ENCODE measurements at regions not wholly inside any gene's neighbourhood (a gene's known extent, or its start where the extent isn't known, plus 50 kb on each side); places are given as distances from the start of the nearest gene placed in this dataset.

GRCh38 chr3:127464642-127465041 lies 125.9 kb downstream of the TPRA1 start:
- peaks cover 15 to 57% of the 10 kb centered on the region in 2 experiments for H3K27me3 ChIP-seq (ENCODE audit: control insufficient read depth in 1 of 2, insufficient read depth in 1 of 2, low read length in 2 of 2)
- H2BK12ac ChIP-seq (ENCODE audit: low read length in 2 of 2): no peak overlapping the region
- H2AK5ac ChIP-seq (ENCODE audit: low read length, severe bottlenecking): no peak overlapping the region
- no peaks in the 10 kb centered on the region for H3K4me1 ChIP-seq (ENCODE audit: control insufficient read depth, insufficient read depth, low read depth, low read length)
- H2BK15ac ChIP-seq (ENCODE audit: low read depth, poor library complexity, severe bottlenecking): no peak overlapping the region
- no peak overlapping the region for H3K14ac ChIP-seq (ENCODE audit: low read length in 2 of 2)
- H3K18ac ChIP-seq (ENCODE audit: low read depth in 1 of 2, low read length in 2 of 2): no peak overlapping the region
- no peak overlapping the region for H2BK5ac ChIP-seq (ENCODE audit: low read depth, low read length, poor library complexity, severe bottlenecking)
- DNase-seq: no peak
- no peaks in the 10 kb centered on the region for H3K79me1 ChIP-seq (replicated peaks; ENCODE audit: low read length, poor library complexity, severe bottlenecking)
- H3K27ac ChIP-seq (ENCODE audit: low read length, poor library complexity, severe bottlenecking): no peak overlapping the region
- H3K23ac ChIP-seq (ENCODE audit: low read length in 2 of 2): no peak overlapping the region
- no peak overlapping the region for H2AFZ ChIP-seq (ENCODE audit: low read depth, low read length)
- 67% methylated on average over 7 of the region's 7 CpGs for WGBS
- no peak overlapping the region for H3K4ac ChIP-seq (ENCODE audit: low read depth in 1 of 2, low read length in 2 of 2)
- H3K9ac ChIP-seq (ENCODE audit: low read length): no peak overlapping the region
- H3K36me3 ChIP-seq (ENCODE audit: control insufficient read depth in 1 of 2, insufficient read depth in 2 of 2, low read depth in 1 of 2, low read length in 2 of 2): no peaks in the 10 kb centered on the region
- no peak overlapping the region for H4K91ac ChIP-seq (ENCODE audit: low read length)
- no peaks in the 10 kb centered on the region for H3K9me3 ChIP-seq (ENCODE audit: control insufficient read depth, low read length)
- H2BK120ac ChIP-seq (ENCODE audit: low read depth, low read length): no peak overlapping the region
- H4K8ac ChIP-seq (ENCODE audit: low read length): no peak overlapping the region
- H3K4me2 ChIP-seq (ENCODE audit: low read length, poor library complexity, severe bottlenecking): no peak overlapping the region
- no peak overlapping the region for H3K4me3 ChIP-seq (ENCODE audit: insufficient read depth in 1 of 2, low read depth in 1 of 2, low read length in 2 of 2)

- no peak overlapping the region for H2BK120ac ChIP-seq (ENCODE audit: low read depth, low read length)
- 82% methylated on average over 8 of the region's 8 CpGs for WGBS
- no peak overlapping the region for H3K4me3 ChIP-seq (ENCODE audit: insufficient read depth in 1 of 2, low read depth in 1 of 2, low read length in 2 of 2)
These were observed 128.3 kb downstream of the TPRA1 start for GRCh38 chr3:127462111-127462655.

GRCh38 chr3:127461286-127461910 lies 129.1 kb downstream of the TPRA1 start:
- H3K4me2 ChIP-seq (ENCODE audit: low read length, poor library complexity, severe bottlenecking): no peak overlapping the region
- H2BK15ac ChIP-seq (ENCODE audit: low read depth, poor library complexity, severe bottlenecking): no peak overlapping the region
- H3K14ac ChIP-seq (ENCODE audit: low read length in 2 of 2): no peak overlapping the region
- H3K36me3 ChIP-seq (ENCODE audit: control insufficient read depth in 1 of 2, insufficient read depth in 2 of 2, low read depth in 1 of 2, low read length in 2 of 2): no peaks in the 10 kb centered on the region
- H3K4me3 ChIP-seq (ENCODE audit: insufficient read depth in 1 of 2, low read depth in 1 of 2, low read length in 2 of 2): no peak overlapping the region
- H3K23ac ChIP-seq (ENCODE audit: low read length in 2 of 2): no peak overlapping the region
- WGBS: 84% methylated on average over 9 of the region's 10 CpGs
- no peak overlapping the region for H3K9ac ChIP-seq (ENCODE audit: low read length)
- no peak overlapping the region for H2AK5ac ChIP-seq (ENCODE audit: low read length, severe bottlenecking)
- H2BK12ac ChIP-seq (ENCODE audit: low read length in 2 of 2): no peak overlapping the region
- no peak overlapping the region for H3K4ac ChIP-seq (ENCODE audit: low read depth in 1 of 2, low read length in 2 of 2)
- no peak overlapping the region for H2BK5ac ChIP-seq (ENCODE audit: low read depth, low read length, poor library complexity, severe bottlenecking)
- peaks cover 34 to 59% of the 10 kb centered on the region in 2 experiments for H3K27me3 ChIP-seq (ENCODE audit: control insufficient read depth in 1 of 2, insufficient read depth in 1 of 2, low read length in 2 of 2)
- no peaks in the 10 kb centered on the region for H3K9me3 ChIP-seq (ENCODE audit: control insufficient read depth, low read length)
- peaks cover 9% of the 10 kb centered on the region for H3K4me1 ChIP-seq (ENCODE audit: control insufficient read depth, insufficient read depth, low read depth, low read length)
- H3K79me1 ChIP-seq (replicated peaks; ENCODE audit: low read length, poor library complexity, severe bottlenecking): no peaks in the 10 kb centered on the region
- no peak overlapping the region for H4K91ac ChIP-seq (ENCODE audit: low read length)
- no peak overlapping the region for H2BK120ac ChIP-seq (ENCODE audit: low read depth, low read length)
- H3K27ac ChIP-seq (ENCODE audit: low read length, poor library complexity, severe bottlenecking): no peak overlapping the region
- H3K18ac ChIP-seq (ENCODE audit: low read depth in 1 of 2, low read length in 2 of 2): no peak overlapping the region
- H2AFZ ChIP-seq (ENCODE audit: low read depth, low read length): no peak overlapping the region
- no peak for DNase-seq
- H4K8ac ChIP-seq (ENCODE audit: low read length): no peak overlapping the region

More at GRCh38 chr3:127462111-127462655, 128.3 kb downstream of the TPRA1 start:
- Histone ChIP-seq H3K27me3 (ENCODE audit: control insufficient read depth in 1 of 2, insufficient read depth in 1 of 2, low read length in 2 of 2) (peaks cover 34 to 64% of the 10 kb centered on the region in 2 experiments), H2BK5ac (ENCODE audit: low read depth, low read length, poor library complexity, severe bottlenecking) (no peak overlapping the region), H3K14ac (ENCODE audit: low read length in 2 of 2) (no peak overlapping the region), H4K8ac (ENCODE audit: low read length) (no peak overlapping the region), H3K23ac (ENCODE audit: low read length in 2 of 2) (no peak overlapping the region), H3K27ac (ENCODE audit: low read length, poor library complexity, severe bottlenecking) (no peak overlapping the region), H3K4me2 (ENCODE audit: low read length, poor library complexity, severe bottlenecking) (no peak overlapping the region), H2AK5ac (ENCODE audit: low read length, severe bottlenecking) (no peak overlapping the region), H4K91ac (ENCODE audit: low read length) (no peak overlapping the region), H3K9ac (ENCODE audit: low read length) (no peak overlapping the region), H3K36me3 (ENCODE audit: control insufficient read depth in 1 of 2, insufficient read depth in 2 of 2, low read depth in 1 of 2, low read length in 2 of 2) (no peaks in the 10 kb centered on the region), H2BK15ac (ENCODE audit: low read depth, poor library complexity, severe bottlenecking) (no peak overlapping the region), H2BK12ac (ENCODE audit: low read length in 2 of 2) (no peak overlapping the region), H3K18ac (ENCODE audit: low read depth in 1 of 2, low read length in 2 of 2) (no peak overlapping the region), H3K4ac (ENCODE audit: low read depth in 1 of 2, low read length in 2 of 2) (no peak overlapping the region), H3K9me3 (ENCODE audit: control insufficient read depth, low read length) (no peaks in the 10 kb centered on the region), H2AFZ (ENCODE audit: low read depth, low read length) (no peak overlapping the region), H3K79me1 (replicated peaks; ENCODE audit: low read length, poor library complexity, severe bottlenecking) (no peaks in the 10 kb centered on the region), H3K4me1 (ENCODE audit: control insufficient read depth, insufficient read depth, low read depth, low read length) (peaks cover under 1% of the 10 kb centered on the region)
- no peak for DNase-seq

GRCh38 chr3:127459891-127460290 lies 130.6 kb downstream of the TPRA1 start:
- Histone ChIP-seq H3K9ac (ENCODE audit: low read length) (no peak overlapping the region), H2BK12ac (ENCODE audit: low read length in 2 of 2) (no peak overlapping the region), H3K36me3 (ENCODE audit: control insufficient read depth in 1 of 2, insufficient read depth in 2 of 2, low read depth in 1 of 2, low read length in 2 of 2) (no peaks in the 10 kb centered on the region), H2AK5ac (ENCODE audit: low read length, severe bottlenecking) (no peak overlapping the region), H3K18ac (ENCODE audit: low read depth in 1 of 2, low read length in 2 of 2) (no peak overlapping the region), H3K9me3 (ENCODE audit: control insufficient read depth, low read length) (no peaks in the 10 kb centered on the region), H2BK5ac (ENCODE audit: low read depth, low read length, poor library complexity, severe bottlenecking) (no peak overlapping the region), H2BK120ac (ENCODE audit: low read depth, low read length) (no peak overlapping the region), H3K4ac (ENCODE audit: low read depth in 1 of 2, low read length in 2 of 2) (no peak overlapping the region), H3K14ac (ENCODE audit: low read length in 2 of 2) (no peak overlapping the region), H3K27ac (ENCODE audit: low read length, poor library complexity, severe bottlenecking) (no peak overlapping the region), H2BK15ac (ENCODE audit: low read depth, poor library complexity, severe bottlenecking) (no peak overlapping the region), H2AFZ (ENCODE audit: low read depth, low read length) (no peak overlapping the region), H3K27me3 (ENCODE audit: control insufficient read depth in 1 of 2, insufficient read depth in 1 of 2, low read length in 2 of 2) (peaks cover 44 to 54% of the 10 kb centered on the region in 2 experiments), H4K8ac (ENCODE audit: low read length) (no peak overlapping the region), H3K79me1 (replicated peaks; ENCODE audit: low read length, poor library complexity, severe bottlenecking) (no peaks in the 10 kb centered on the region), H3K23ac (ENCODE audit: low read length in 2 of 2) (no peak overlapping the region), H4K91ac (ENCODE audit: low read length) (no peak overlapping the region), H3K4me2 (ENCODE audit: low read length, poor library complexity, severe bottlenecking) (no peak overlapping the region), H3K4me1 (ENCODE audit: control insufficient read depth, insufficient read depth, low read depth, low read length) (peaks cover 18% of the 10 kb centered on the region), H3K4me3 (ENCODE audit: insufficient read depth in 1 of 2, low read depth in 1 of 2, low read length in 2 of 2) (no peak overlapping the region)
- 79% methylated on average over 3 of the region's 3 CpGs for WGBS
- DNase-seq: no peak
